GM18498 (cell line): ENCODE measurements at regions not wholly inside any gene's neighbourhood (a gene's known extent, or its start where the extent isn't known, plus 50 kb on each side); places are given as distances from the start of the nearest gene placed in this dataset.

Source experiments
- ATAC-seq: cut with Tn5 transposase; IDR thresholded peaks from one replicate; pipeline ENCODE4 v1.9.1; 2021; ENCODE audit warnings: mild to moderate bottlenecking, moderate library complexity; ENCODE audit not compliant: unreplicated experiment

- ATAC-seq = no peak
Measured at GRCh38 chr19:30318261-30318660, 53.9 kb upstream of the ZNF536 start.

- no peak for ATAC-seq
Measured at GRCh38 chr19:30318936-30319335, 53.2 kb upstream of the ZNF536 start.

DNA sequence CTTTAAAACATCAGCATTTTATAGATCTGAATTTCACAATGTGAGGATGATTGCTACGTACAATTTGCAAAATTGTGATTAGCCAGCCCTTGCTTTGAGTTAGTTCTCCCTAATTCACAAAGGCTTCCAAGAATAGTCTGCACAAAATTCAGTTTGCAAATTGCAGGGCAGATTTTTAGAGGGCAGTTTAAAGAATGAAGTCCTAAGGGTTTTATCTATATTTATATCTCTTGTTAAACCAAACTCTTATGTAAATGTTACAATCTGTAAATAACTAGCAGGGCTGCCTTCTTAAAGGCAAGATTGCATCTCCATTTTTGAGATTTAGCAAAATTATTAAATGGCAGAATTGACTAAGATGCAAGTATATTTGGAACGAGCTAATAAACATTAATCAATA, 52.8 kb upstream of the ZNF536 start:
- ATAC-seq = no peak

- no peak for ATAC-seq
Measured at GRCh38 chr19:30319876-30320275, 52.3 kb upstream of the ZNF536 start.

DNA sequence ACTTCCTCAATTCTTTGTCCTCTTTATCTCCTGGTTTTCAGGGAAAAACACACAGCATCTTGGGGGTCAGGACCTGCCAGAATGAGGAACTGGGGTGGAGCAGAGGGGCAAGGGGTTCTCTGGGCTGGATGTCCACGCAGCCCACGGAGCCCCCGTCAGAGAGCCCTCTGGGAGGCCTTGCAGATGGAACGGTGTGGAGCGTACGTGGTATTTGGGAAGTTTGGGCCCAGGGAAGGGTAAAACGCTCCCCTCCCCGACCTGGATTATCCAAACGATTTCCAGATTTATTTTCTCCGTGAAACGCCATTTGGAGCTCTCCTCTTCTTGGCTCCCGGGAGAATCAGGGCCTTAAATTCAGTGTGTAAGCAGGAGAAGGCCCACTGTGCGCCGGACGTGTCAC, 51.7 kb upstream of the ZNF536 start:
- ATAC-seq = no peak

GRCh38 chr19:30320916-30321315, 51.3 kb upstream of the ZNF536 start:
- ATAC-seq = no peak
